Loucy (cell line): ENCODE measurements at regions not wholly inside any gene's neighbourhood (a gene's known extent, or its start where the extent isn't known, plus 50 kb on each side); places are given as distances from the start of the nearest gene placed in this dataset.

Source experiments
- H2AFZ ChIP-seq: fragments of 200-600 bp; sonication (generic); 2 replicates; pipeline ENCODE4 v1.6.0; 2016; ENCODE audit warnings: antibody characterized with exemption, mild to moderate bottlenecking, low read length, moderate library complexity
- H3F3A ChIP-seq: fragments of 200-600 bp; 2 replicates; pipeline ENCODE4 v1.6.0; 2016; ENCODE audit warnings: antibody characterized with exemption, low read depth, mild to moderate bottlenecking
- H3K27me3 ChIP-seq: fragments of 200-600 bp; sonication (generic); 2 replicates; pipeline ENCODE4 v1.6.1; 2014; ENCODE audit warnings: low read length, mild to moderate bottlenecking; ENCODE audit not compliant: insufficient read depth, poor library complexity, severe bottlenecking
- H3K36me3 ChIP-seq: fragments of 200-600 bp; sonication (generic); 2 replicates; pipeline ENCODE4 v1.6.1; 2016; ENCODE audit warnings: low read length; ENCODE audit not compliant: insufficient read depth
- H3K4me1 ChIP-seq: fragments of 200-600 bp; sonication (generic); 2 replicates; pipeline ENCODE4 v1.5.1; 2014; ENCODE audit warnings: low read length, mild to moderate bottlenecking; ENCODE audit not compliant: insufficient read depth, poor library complexity, severe bottlenecking
- H3K4me2 ChIP-seq: fragments of 200-600 bp; sonication (generic); 2 replicates; pipeline ENCODE4 v1.6.0; 2014; ENCODE audit warnings: antibody characterized with exemption, low read length, low read depth, mild to moderate bottlenecking; ENCODE audit not compliant: poor library complexity, severe bottlenecking
- H3K4me3 ChIP-seq: fragments of 200-600 bp; sonication (generic); 2 replicates; pipeline ENCODE4 v1.5.1; 2014; ENCODE audit warnings: low read length, mild to moderate bottlenecking, mixed read lengths; ENCODE audit not compliant: poor library complexity, severe bottlenecking
- H3K79me2 ChIP-seq: fragments of 200-600 bp; sonication (generic); 2 replicates; pipeline ENCODE4 v1.6.1; 2014; ENCODE audit warnings: low read length; ENCODE audit not compliant: insufficient read depth
- H3K9ac ChIP-seq: fragments of 200-600 bp; sonication (generic); 2 replicates; pipeline ENCODE4 v1.6.0; 2014; ENCODE audit warnings: mild to moderate bottlenecking, low read depth, low read length, moderate library complexity; ENCODE audit not compliant: poor library complexity, severe bottlenecking
- H3K9me2 ChIP-seq: fragments of 200-600 bp; sonication (generic); replicated peaks from 2 replicates; pipeline ENCODE4 v1.6.1; 2016; ENCODE audit warnings: low read depth, low read length, mixed read lengths
- H3K9me3 ChIP-seq: fragments of 200-600 bp; sonication (generic); 2 replicates; pipeline ENCODE4 v1.6.1; 2014; ENCODE audit warnings: mild to moderate bottlenecking, antibody characterized with exemption, low read length, low read depth; ENCODE audit not compliant: insufficient read depth
- H4K20me1 ChIP-seq: fragments of 200-600 bp; sonication (generic); 2 replicates; pipeline ENCODE4 v1.6.0; 2014; ENCODE audit warnings: antibody characterized with exemption, low read length, mild to moderate bottlenecking; ENCODE audit not compliant: insufficient read depth, poor library complexity, severe bottlenecking
- CTCF ChIP-seq: fragments of 200-600 bp; sonication (generic); conservative IDR thresholded peaks from 2 replicates; pipeline ENCODE4 v1.5.1; 2014; ENCODE audit warnings: mild to moderate bottlenecking, antibody characterized with exemption, low read length
- EZH2phosphoT487 ChIP-seq: fragments of 200-600 bp; IDR thresholded peaks from 2 replicates; pipeline ENCODE4 v1.6.1; 2018; ENCODE audit warnings: antibody characterized with exemption, mild to moderate bottlenecking, moderate library complexity, borderline replicate concordance

- Histone ChIP-seq H3K4me2 (no peak overlapping the region), H4K20me1 (no peaks in the 10 kb centered on the region), H3K36me3 (no peaks in the 10 kb centered on the region), H2AFZ (no peak overlapping the region), H3K27me3 (no peaks in the 10 kb centered on the region), H3K79me2 (no peaks in the 10 kb centered on the region), H3K9me2 (no peaks in the 10 kb centered on the region), H3F3A (no peaks in the 10 kb centered on the region), H3K4me1 (peaks cover 14% of the 10 kb centered on the region), H3K9ac (no peak overlapping the region), H3K9me3 (no peaks in the 10 kb centered on the region), H3K4me3 (no peak overlapping the region)
- TF ChIP-seq EZH2phosphoT487 (no peak), CTCF (no peak)
These were observed 86.4 kb upstream of the FOXP4 start for GRCh38 chr6:41459738-41460137.

- H3K27me3 ChIP-seq = no peaks in the 10 kb centered on the region
- peak overlapping the region; percentile 17; the same call in 1 of the 2 replicates for H2AFZ ChIP-seq
- no peaks in the 10 kb centered on the region for H4K20me1 ChIP-seq
- H3K9ac ChIP-seq = no peak overlapping the region
- TF ChIP-seq CTCF = no peak
- no peak for TF ChIP-seq EZH2phosphoT487
- H3K9me2 ChIP-seq = no peaks in the 10 kb centered on the region
- no peaks in the 10 kb centered on the region for H3K79me2 ChIP-seq
- H3F3A ChIP-seq = no peaks in the 10 kb centered on the region
- no peak overlapping the region for H3K4me3 ChIP-seq
- no peaks in the 10 kb centered on the region for H3K36me3 ChIP-seq
- no peaks in the 10 kb centered on the region for H3K9me3 ChIP-seq
- H3K4me1 ChIP-seq = peaks cover 14% of the 10 kb centered on the region
- no peak overlapping the region for H3K4me2 ChIP-seq
These were observed 85.3 kb upstream of the FOXP4 start for GRCh38 chr6:41460742-41461336.

- Histone ChIP-seq H3K4me3 (no peak overlapping the region), H3K36me3 (no peaks in the 10 kb centered on the region), H3F3A (no peaks in the 10 kb centered on the region), H3K9ac (no peak overlapping the region), H3K27me3 (no peaks in the 10 kb centered on the region), H3K79me2 (no peaks in the 10 kb centered on the region), H3K9me2 (no peaks in the 10 kb centered on the region), H3K4me2 (no peak overlapping the region), H2AFZ (no peak overlapping the region), H3K4me1 (peaks cover 7% of the 10 kb centered on the region), H3K9me3 (no peaks in the 10 kb centered on the region), H4K20me1 (no peaks in the 10 kb centered on the region)
- TF ChIP-seq EZH2phosphoT487 = no peak
These were observed 84.1 kb upstream of the FOXP4 start for GRCh38 chr6:41462033-41462432.
